ENCODE measurements at regions not wholly inside any gene's neighbourhood (a gene's known extent, or its start where the extent isn't known, plus 50 kb on each side); places are given as distances from the start of the nearest gene placed in this dataset.

DNA sequence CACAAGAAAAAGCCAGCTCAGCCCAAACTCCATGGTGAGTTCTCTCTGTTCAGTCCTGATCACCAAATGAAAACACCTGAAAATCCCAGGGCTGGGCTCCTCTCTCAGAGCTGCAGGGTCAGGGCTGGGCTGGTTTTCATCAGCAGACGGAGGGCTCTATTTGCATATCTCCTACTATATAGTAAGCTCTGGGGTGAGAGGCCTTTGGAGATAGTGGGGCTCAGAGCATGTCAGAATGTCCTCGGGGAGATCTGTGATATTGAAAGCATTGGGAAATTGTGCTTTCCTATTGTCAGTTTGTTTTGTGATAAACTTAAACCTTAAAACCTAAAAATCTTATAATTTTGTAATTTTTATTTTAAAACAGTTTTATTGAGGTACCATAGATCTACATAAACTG, 742.6 kb downstream of the TMEM121 start:
- TF ChIP-seq POLR2A (IDR thresholded peaks at IDR 0.05; ENCODE audit: extremely low read depth, insufficient read length), result no peak
- TF ChIP-seq, protein P1, sequence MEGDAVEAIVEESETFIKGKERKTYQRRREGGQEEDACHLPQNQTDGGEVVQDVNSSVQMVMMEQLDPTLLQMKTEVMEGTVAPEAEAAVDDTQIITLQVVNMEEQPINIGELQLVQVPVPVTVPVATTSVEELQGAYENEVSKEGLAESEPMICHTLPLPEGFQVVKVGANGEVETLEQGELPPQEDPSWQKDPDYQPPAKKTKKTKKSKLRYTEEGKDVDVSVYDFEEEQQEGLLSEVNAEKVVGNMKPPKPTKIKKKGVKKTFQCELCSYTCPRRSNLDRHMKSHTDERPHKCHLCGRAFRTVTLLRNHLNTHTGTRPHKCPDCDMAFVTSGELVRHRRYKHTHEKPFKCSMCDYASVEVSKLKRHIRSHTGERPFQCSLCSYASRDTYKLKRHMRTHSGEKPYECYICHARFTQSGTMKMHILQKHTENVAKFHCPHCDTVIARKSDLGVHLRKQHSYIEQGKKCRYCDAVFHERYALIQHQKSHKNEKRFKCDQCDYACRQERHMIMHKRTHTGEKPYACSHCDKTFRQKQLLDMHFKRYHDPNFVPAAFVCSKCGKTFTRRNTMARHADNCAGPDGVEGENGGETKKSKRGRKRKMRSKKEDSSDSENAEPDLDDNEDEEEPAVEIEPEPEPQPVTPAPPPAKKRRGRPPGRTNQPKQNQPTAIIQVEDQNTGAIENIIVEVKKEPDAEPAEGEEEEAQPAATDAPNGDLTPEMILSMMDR (IDR thresholded peaks at IDR 0.05; ENCODE audit: low read depth, low read length), result no peak
- TF ChIP-seq, protein P2, sequence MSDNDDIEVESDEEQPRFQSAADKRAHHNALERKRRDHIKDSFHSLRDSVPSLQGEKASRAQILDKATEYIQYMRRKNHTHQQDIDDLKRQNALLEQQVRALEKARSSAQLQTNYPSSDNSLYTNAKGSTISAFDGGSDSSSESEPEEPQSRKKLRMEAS (IDR thresholded peaks at IDR 0.05; ENCODE audit: low read depth, low read length), result no peak

Measured in NB4 (cell line).